Testis (tissue), 2 donors: ENCODE measurements at regions not wholly inside any gene's neighbourhood (a gene's known extent, or its start where the extent isn't known, plus 50 kb on each side); places are given as distances from the start of the nearest gene placed in this dataset.

Source experiments
- DNase-seq: peaks from one replicate; pipeline ENCODE4 v3.0.0-alpha.2; 2019
- H3K27ac ChIP-seq, 2 donors: fragments of 200-600 bp; sonication (generic); one replicate each; pipeline ENCODE4 v1.5.1; 2019
- H3K27me3 ChIP-seq: fragments of 200-600 bp; sonication (generic); one replicate; pipeline ENCODE4 v1.5.1; 2019
- H3K36me3 ChIP-seq: fragments of 200-600 bp; sonication (generic); one replicate; pipeline ENCODE4 v1.5.1; 2017; ENCODE audit warnings: low read depth; ENCODE audit errors: missing control alignments
- H3K4me1 ChIP-seq: fragments of 200-600 bp; sonication (generic); one replicate; pipeline ENCODE4 v1.5.1; 2019
- H3K4me3 ChIP-seq, 2 donors: fragments of 200-600 bp; sonication (generic); one replicate each; pipeline ENCODE4 v1.5.1; 2017 to 2019
- H3K9me3 ChIP-seq: fragments of 200-600 bp; sonication (generic); one replicate; pipeline ENCODE4 v1.5.1; 2017
- POLR2A ChIP-seq: fragments of 450-650 bp; IDR thresholded peaks from one replicate; pipeline ENCODE4 v1.6.1; 2017; ENCODE audit warnings: antibody characterized with exemption, mild to moderate bottlenecking, moderate library complexity
- WGBS, 2 donors: methylation state at CpG; one replicate each; pipeline ENCODE4 v1.1.5; 2018; 5-methylcytosine and 5-hydroxymethylcytosine counted together
- intact Hi-C: fragments of 100-400 bp; cut with DNase I; formaldehyde crosslinking; loops from one replicate; pipeline ENCODE4 v1.15.1; 2023; ENCODE audit warnings: low total_unique reads
- TF ChIP-seq, protein P1 (sequence below), 3 experiments: fragments of 450-650 bp in 2 of 3; fragments of 200-600 bp in 1 of 3; sonication (generic) in 1 of 3; IDR thresholded peaks; one replicate each; pipeline ENCODE4 v1.5.1; 2016 to 2019; ENCODE audit warnings: antibody characterized with exemption in 3 of 3, mild to moderate bottlenecking in 2 of 3, moderate library complexity in 1 of 3

GRCh38 chr15:46296797-46297196 is 662.0 kb downstream of the SQOR start:
- WGBS, 2 donors: 78 to 83% methylated on average over 2 of the region's 2 CpGs
- no peak for DNase-seq
- Histone ChIP-seq H3K36me3 (no peaks in the 10 kb centered on the region), H3K4me3 (no peak overlapping the region), H3K27me3 (no peaks in the 10 kb centered on the region), H3K9me3 (no peaks in the 10 kb centered on the region), H3K27ac (no peak overlapping the region), H3K4me1 (no peaks in the 10 kb centered on the region)
- intact Hi-C loops: no loop called here
- TF ChIP-seq, protein P1, sequence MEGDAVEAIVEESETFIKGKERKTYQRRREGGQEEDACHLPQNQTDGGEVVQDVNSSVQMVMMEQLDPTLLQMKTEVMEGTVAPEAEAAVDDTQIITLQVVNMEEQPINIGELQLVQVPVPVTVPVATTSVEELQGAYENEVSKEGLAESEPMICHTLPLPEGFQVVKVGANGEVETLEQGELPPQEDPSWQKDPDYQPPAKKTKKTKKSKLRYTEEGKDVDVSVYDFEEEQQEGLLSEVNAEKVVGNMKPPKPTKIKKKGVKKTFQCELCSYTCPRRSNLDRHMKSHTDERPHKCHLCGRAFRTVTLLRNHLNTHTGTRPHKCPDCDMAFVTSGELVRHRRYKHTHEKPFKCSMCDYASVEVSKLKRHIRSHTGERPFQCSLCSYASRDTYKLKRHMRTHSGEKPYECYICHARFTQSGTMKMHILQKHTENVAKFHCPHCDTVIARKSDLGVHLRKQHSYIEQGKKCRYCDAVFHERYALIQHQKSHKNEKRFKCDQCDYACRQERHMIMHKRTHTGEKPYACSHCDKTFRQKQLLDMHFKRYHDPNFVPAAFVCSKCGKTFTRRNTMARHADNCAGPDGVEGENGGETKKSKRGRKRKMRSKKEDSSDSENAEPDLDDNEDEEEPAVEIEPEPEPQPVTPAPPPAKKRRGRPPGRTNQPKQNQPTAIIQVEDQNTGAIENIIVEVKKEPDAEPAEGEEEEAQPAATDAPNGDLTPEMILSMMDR (IDR thresholded peaks at IDR 0.05): no peak
- no peak for TF ChIP-seq POLR2A

- 53 to 67% methylated on average over 3 of the region's 3 CpGs for WGBS, 2 donors
- DNase-seq: no peak
- H3K36me3 ChIP-seq: no peaks in the 10 kb centered on the region
- no peaks in the 10 kb centered on the region for H3K9me3 ChIP-seq
- no peak overlapping the region for H3K27ac ChIP-seq
- no peaks in the 10 kb centered on the region for H3K27me3 ChIP-seq
- no peak overlapping the region for H3K4me3 ChIP-seq
- H3K4me1 ChIP-seq: no peaks in the 10 kb centered on the region
- intact Hi-C loops: no loop called here
- TF ChIP-seq POLR2A: no peak
- TF ChIP-seq, protein P1 (IDR thresholded peaks at IDR 0.05): no peak
These were observed 662.9 kb downstream of the SQOR start for GRCh38 chr15:46297766-46298165.

- no peak for DNase-seq
- WGBS, 2 donors: 67 to 76% methylated on average over 6 of the region's 6 CpGs
- no peaks in the 10 kb centered on the region for H3K36me3 ChIP-seq
- intact Hi-C loops: no loop called here
- no peak overlapping the region for H3K4me3 ChIP-seq
- no peak overlapping the region for H3K27ac ChIP-seq
- no peaks in the 10 kb centered on the region for H3K4me1 ChIP-seq
- H3K9me3 ChIP-seq: no peaks in the 10 kb centered on the region
- H3K27me3 ChIP-seq: no peaks in the 10 kb centered on the region
- TF ChIP-seq, protein P1 (IDR thresholded peaks at IDR 0.05): no peak
- no peak for TF ChIP-seq POLR2A
These were observed 665.9 kb downstream of the SQOR start for GRCh38 chr15:46300716-46301115.

- H3K4me3 ChIP-seq: no peak overlapping the region
- 57 to 59% methylated on average over 5 of the region's 5 CpGs for WGBS, 2 donors
- no peaks in the 10 kb centered on the region for H3K27me3 ChIP-seq
- TF ChIP-seq POLR2A: no peak
- TF ChIP-seq, protein P1 (IDR thresholded peaks at IDR 0.05): no peak
- no peak overlapping the region for H3K27ac ChIP-seq
- intact Hi-C loops: no loop called here
- H3K9me3 ChIP-seq: no peaks in the 10 kb centered on the region
- H3K4me1 ChIP-seq: no peaks in the 10 kb centered on the region
- DNase-seq: no peak
- H3K36me3 ChIP-seq: no peaks in the 10 kb centered on the region
These were observed 666.5 kb downstream of the SQOR start for GRCh38 chr15:46301291-46301690.

DNA sequence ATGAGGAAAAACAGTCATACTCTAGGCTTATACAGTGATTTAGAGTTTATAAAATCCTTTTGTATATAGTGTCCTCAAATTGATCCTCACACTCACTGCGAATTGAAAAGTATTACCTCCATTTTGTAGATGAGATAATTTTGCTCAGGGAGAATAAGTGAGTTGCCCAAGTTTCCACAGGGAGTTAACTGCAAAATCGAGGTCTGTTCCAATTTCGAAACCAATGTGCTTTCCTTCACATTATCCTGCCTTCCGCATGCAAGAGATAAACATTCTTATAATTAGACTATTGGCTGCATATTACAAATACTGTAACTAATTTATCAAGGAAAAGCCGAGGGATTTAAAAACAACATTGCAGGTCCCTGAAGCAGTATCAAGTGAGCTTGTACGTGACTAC is 667.0 kb downstream of the SQOR start:
- no peak for DNase-seq
- no peaks in the 10 kb centered on the region for H3K36me3 ChIP-seq
- intact Hi-C loops: no loop called here
- H3K27me3 ChIP-seq: no peaks in the 10 kb centered on the region
- WGBS, 2 donors: 32 to 50% methylated on average over 6 of the region's 6 CpGs
- no peak overlapping the region for H3K27ac ChIP-seq
- H3K9me3 ChIP-seq: no peaks in the 10 kb centered on the region
- H3K4me3 ChIP-seq: no peak overlapping the region
- no peaks in the 10 kb centered on the region for H3K4me1 ChIP-seq
- TF ChIP-seq, protein P1 (IDR thresholded peaks at IDR 0.05): no peak
- no peak for TF ChIP-seq POLR2A
